SK-N-MC (cell line): ENCODE measurements at regions not wholly inside any gene's neighbourhood (a gene's known extent, or its start where the extent isn't known, plus 50 kb on each side); places are given as distances from the start of the nearest gene placed in this dataset.

Source experiments
- DNase-seq: peaks from one replicate; pipeline ENCODE4 v3.0.0-alpha.2; 2011; ENCODE audit warnings: low read depth, low spot score
- H3K27ac ChIP-seq: fragments of 200-600 bp; sonication (generic); 2 replicates; pipeline ENCODE4 v1.5.1; 2016; ENCODE audit warnings: mixed run types
- H3K36me3 ChIP-seq: fragments of 200-600 bp; sonication (generic); 2 replicates; pipeline ENCODE4 v1.6.1; 2017; ENCODE audit warnings: antibody characterized with exemption, low read length, mixed read lengths; ENCODE audit not compliant: insufficient read depth
- H3K4me3 ChIP-seq: fragments of 200-600 bp; sonication (generic); 2 replicates; pipeline ENCODE4 v1.5.1; 2016
- H3K9ac ChIP-seq: fragments of 200-600 bp; sonication (generic); 2 replicates; pipeline ENCODE4 v1.8.0; 2017; ENCODE audit warnings: mixed run types, mixed read lengths; ENCODE audit not compliant: insufficient read length
- H3K9me3 ChIP-seq: fragments of 200-600 bp; sonication (generic); 2 replicates; pipeline ENCODE4 v1.6.1; 2017; ENCODE audit warnings: low read depth, mild to moderate bottlenecking, antibody characterized with exemption, low read length, moderate library complexity, mixed read lengths
- EZH2 ChIP-seq: fragments of 200-600 bp; sonication (generic); IDR thresholded peaks from one replicate; pipeline ENCODE4 v1.6.1; 2017; ENCODE audit warnings: antibody characterized with exemption
- FOXP2 ChIP-seq: optimal IDR thresholded peaks from 2 replicates; pipeline ENCODE3; 2011; ENCODE audit warnings: mild to moderate bottlenecking, moderate library complexity; ENCODE audit not compliant: insufficient read depth; ENCODE audit errors: extremely low read length, control extremely low read depth
- POLR2AphosphoS5 ChIP-seq: IDR thresholded peaks from 2 replicates; pipeline ENCODE4 v1.6.1; 2012; ENCODE audit warnings: mild to moderate bottlenecking, low read depth, low read length, borderline replicate concordance

DNA sequence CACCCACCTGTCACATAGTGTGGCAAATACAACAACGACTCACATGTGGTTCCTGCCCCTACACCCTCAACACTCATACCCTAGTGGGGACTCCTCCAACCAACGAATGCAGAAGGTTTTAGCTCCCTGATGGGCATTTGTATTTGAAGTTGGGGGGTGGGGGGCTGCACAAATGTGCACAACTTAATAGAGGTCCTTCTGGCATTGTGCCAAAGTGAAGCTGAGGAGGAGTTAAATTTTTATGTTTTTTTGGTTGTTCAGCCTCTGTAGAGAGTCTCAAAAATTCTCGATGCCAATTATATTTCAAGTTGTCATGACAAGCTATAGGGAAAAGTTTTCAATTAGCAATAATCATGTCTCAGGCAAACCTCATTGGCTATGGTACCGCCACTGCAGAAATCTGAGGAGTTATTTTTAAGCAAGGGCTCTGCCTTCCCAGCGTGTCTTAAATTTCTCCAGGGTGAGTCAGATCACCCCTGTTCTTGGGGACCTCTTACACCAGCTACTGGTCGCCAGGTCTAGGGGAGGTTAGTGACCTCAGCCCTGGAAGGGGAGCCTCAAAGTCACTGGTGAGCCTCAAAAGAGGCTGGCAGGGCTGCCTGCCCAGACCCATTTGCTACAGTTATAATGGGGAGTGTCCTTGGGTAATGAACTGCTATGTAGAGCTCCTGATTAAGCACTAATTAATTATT is 102.7 kb upstream of the TAF1B start:
- no peak overlapping the region for H3K4me3 ChIP-seq
- DNase-seq: no peak

DNA sequence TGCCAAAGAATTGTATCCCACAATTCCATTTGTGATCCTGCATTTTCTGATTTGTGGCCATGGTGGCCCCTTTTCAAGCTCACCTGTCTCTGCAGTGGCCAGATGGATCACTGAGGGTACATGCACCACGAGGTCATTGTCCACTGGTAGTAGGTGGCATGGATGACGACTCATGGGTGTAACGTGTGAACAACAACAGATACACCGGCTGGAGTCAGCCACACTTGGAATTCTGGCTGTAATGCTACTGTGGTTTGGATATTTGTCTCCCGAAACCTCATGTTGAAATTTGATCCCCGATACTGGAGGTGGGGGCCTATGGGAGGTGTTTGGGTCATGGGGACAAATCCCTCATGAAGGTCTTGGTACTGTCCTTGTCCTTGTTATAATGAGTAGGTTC is 102.2 kb upstream of the TAF1B start:
- Histone ChIP-seq H3K4me3 (no peak overlapping the region), H3K9ac (no peak overlapping the region), H3K27ac (no peak overlapping the region), H3K9me3 (no peaks in the 10 kb centered on the region), H3K36me3 (no peaks in the 10 kb centered on the region)
- DNase-seq: no peak
- no peak for TF ChIP-seq EZH2
- no peak for TF ChIP-seq FOXP2
- TF ChIP-seq POLR2AphosphoS5: no peak

More for the DNA sequence above, 102.7 kb upstream of the TAF1B start:
- no peak overlapping the region for H3K27ac ChIP-seq
- TF ChIP-seq FOXP2 (no peak), POLR2AphosphoS5 (no peak), EZH2 (no peak)
- no peak overlapping the region for H3K9ac ChIP-seq
- no peaks in the 10 kb centered on the region for H3K9me3 ChIP-seq
- no peaks in the 10 kb centered on the region for H3K36me3 ChIP-seq

DNA sequence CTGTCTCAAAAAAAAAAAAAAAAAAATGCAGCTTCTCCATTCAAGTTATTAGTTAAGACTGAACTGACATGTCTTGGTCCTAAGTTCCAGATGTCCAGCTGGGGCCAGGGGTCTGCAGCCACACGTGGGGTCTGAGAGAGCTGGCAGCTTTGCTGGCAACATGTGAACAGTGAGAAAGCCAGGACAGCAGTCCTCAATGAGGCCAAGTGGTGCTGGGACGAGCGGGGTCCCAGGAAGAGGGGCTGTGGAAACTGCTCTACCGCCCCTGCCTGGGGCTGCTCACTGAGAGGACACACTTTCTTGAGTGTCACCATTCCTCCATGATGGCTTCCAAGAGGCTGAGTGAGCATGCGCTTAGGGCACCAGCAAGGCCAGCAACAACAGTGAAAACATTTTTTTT is 100.7 kb upstream of the TAF1B start:
- TF ChIP-seq FOXP2: no peak
- no peak for TF ChIP-seq POLR2AphosphoS5
- TF ChIP-seq EZH2: no peak
- H3K4me3 ChIP-seq: no peak overlapping the region
- no peak overlapping the region for H3K9ac ChIP-seq
- DNase-seq: no peak
- no peaks in the 10 kb centered on the region for H3K36me3 ChIP-seq
- no peaks in the 10 kb centered on the region for H3K9me3 ChIP-seq
- H3K27ac ChIP-seq: no peak overlapping the region

DNA sequence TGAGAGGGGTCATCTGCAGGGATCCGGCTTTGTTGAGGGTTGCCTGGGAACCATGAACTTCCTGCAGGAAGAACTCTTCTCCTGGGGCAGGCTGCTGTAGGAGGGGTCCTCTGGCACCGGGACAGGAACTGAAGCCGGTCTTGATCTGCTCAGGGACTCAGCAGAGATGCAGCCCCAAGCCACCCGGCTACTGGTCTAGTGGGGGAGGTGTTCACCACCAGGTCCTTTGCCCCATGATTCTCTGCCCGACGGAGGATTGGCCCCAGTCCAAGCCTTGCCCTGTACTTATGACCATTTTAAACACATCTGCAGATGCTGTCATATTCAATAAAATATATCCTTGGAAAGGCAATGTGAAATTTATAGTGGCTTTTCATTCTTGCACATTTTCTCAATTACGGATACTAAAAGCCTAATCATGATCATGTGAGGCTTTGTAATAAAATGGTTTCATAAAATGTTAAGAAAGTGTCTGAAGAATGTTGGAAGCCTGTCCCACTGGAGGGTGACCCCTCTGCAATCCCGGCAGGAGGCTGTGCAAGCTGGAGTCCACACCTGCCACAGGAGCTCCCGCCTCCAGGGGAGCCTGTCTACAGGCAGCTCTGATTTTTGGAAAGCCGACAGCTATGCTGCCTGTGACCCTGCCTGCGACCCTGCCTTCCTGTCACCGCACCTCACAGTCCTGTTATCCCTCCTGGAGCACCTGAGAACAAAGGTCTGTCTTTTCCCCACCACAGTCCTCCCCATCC is 98.8 kb upstream of the TAF1B start:
- no peaks in the 10 kb centered on the region for H3K9me3 ChIP-seq
- H3K9ac ChIP-seq: no peak overlapping the region
- no peak overlapping the region for H3K27ac ChIP-seq
- DNase-seq: no peak
- TF ChIP-seq EZH2 (no peak), POLR2AphosphoS5 (no peak), FOXP2 (no peak)
- no peak overlapping the region for H3K4me3 ChIP-seq
- H3K36me3 ChIP-seq: no peaks in the 10 kb centered on the region

DNA sequence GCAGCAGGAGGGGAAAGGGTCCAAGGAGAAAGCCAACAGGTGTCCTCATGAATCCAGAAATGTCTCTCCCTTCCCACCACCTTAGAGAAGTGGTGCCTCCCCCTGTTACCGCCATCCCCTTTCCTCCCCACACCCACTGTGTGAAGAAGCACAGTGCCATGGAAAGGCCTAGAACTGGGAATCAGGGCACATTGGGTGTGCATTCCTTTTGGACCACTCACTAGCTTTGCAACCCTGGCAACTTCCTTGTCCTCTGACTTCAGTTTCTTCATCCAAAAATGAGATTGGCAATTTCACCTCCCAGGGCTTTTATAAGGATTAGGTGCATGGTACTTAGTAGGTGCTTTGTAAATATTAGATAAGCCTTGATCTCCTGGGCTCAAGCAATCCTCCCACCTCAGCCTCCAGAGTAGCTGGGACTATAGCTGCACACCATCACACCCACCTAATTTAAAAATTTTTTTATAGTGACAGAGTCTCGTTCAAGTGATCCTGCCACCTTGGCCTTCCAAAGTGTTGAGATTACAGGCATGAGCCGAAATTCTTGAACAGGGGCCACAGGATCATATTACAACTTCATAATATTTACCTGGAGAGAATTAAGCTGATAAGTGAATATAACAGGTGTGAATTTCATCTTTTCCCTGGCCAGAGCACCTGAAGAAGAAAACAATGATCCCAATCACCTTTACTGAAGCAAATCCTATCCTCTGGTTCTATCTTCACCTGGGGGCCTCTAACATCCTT is 97.9 kb upstream of the TAF1B start:
- H3K4me3 ChIP-seq: no peak overlapping the region
- H3K27ac ChIP-seq: no peak overlapping the region
- no peak for DNase-seq
- no peaks in the 10 kb centered on the region for H3K36me3 ChIP-seq
- no peak overlapping the region for H3K9ac ChIP-seq
- TF ChIP-seq FOXP2: no peak
- TF ChIP-seq POLR2AphosphoS5: no peak
- TF ChIP-seq EZH2: no peak
- no peaks in the 10 kb centered on the region for H3K9me3 ChIP-seq

- Histone ChIP-seq H3K4me3 (no peak overlapping the region), H3K9me3 (no peaks in the 10 kb centered on the region), H3K9ac (no peak overlapping the region), H3K27ac (no peak overlapping the region), H3K36me3 (no peaks in the 10 kb centered on the region)
- DNase-seq: no peak
- TF ChIP-seq POLR2AphosphoS5 (no peak), EZH2 (no peak), FOXP2 (no peak)
These were observed 95.9 kb upstream of the TAF1B start for GRCh38 chr2:9747396-9747795.

DNA sequence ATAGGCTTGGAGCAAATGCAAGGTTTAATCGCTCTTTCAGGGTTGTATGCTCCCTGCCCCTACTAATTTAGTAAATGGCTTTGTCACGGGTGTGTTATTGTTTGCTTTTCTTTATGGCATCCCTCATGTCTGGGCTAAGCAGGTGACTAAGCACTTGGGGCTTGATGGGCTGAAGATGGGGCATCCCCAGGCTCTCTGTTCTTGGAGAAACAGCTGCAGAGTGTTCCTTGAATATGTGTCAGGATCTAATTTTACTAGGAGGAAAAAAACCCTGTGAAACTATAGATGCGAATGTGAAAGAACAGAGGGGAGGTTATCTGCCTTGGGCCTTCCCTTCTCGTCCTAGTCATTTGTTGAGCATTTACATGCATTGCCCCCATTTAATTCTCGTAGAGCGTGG is 94.7 kb upstream of the TAF1B start:
- no peak overlapping the region for H3K4me3 ChIP-seq
- H3K36me3 ChIP-seq: no peaks in the 10 kb centered on the region
- DNase-seq: no peak
- TF ChIP-seq FOXP2: no peak
- TF ChIP-seq EZH2: no peak
- no peak for TF ChIP-seq POLR2AphosphoS5
- no peak overlapping the region for H3K9ac ChIP-seq
- H3K9me3 ChIP-seq: no peaks in the 10 kb centered on the region
- H3K27ac ChIP-seq: no peak overlapping the region

GRCh38 chr2:9749546-9750223 is 93.6 kb upstream of the TAF1B start:
- no peak for TF ChIP-seq EZH2
- TF ChIP-seq FOXP2: no peak
- no peak for TF ChIP-seq POLR2AphosphoS5

More at GRCh38 chr2:9749546-9750223, 93.6 kb upstream of the TAF1B start:
- Histone ChIP-seq H3K9ac (no peak overlapping the region), H3K4me3 (no peak overlapping the region), H3K36me3 (no peaks in the 10 kb centered on the region), H3K27ac (no peak overlapping the region), H3K9me3 (no peaks in the 10 kb centered on the region)
- DNase-seq: no peak
